ENCODE measurements at regions not wholly inside any gene's neighbourhood (a gene's known extent, or its start where the extent isn't known, plus 50 kb on each side); places are given as distances from the start of the nearest gene placed in this dataset.

DNA sequence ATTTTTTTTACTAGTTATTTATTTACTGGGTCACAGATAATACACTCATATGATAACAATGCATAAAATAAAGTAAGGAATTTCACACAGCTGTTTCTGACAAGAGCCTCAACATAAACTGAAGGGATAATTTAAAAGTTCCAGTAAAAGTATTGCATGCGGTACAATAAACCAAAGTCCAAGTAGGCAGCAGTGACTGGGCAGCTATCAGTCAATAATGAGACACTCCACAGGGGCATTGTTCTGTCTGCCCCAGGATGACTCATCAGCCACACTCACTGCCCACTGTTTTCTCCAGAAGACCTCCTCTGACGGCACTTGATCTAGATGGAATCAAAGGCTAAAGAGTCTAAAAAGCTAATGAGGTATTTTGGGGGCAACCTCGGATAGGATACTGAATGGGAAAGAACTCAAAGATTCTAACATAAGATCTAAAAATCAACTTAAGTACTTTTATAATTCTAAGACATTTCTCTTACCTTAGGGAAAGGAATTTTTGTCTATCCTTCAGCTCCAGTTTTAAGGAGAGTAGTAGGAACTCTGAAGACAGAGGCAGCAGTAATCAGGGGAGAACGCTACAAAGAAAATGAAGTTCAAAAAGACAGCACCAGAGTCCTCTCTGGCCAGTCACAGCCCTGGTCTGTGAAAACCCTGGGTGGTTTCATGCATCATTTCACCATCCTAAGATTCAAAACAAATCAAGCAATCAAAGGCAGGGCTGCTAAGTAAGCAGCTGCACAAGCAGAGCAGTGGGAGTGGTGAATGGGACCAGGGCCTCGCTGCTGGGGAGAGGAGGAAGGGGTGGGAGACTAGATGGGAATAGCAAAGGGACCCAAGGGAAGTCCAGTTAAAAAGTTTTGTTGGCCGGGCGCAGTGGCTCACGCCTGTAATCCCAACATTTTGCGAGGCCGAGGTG is 175.1 kb downstream of the AVL9 start:
- Histone ChIP-seq H3K27ac (ENCODE audit: low read depth, low read length) (peak overlapping the region; percentile 96), H3K9ac (ENCODE audit: low read length) (peak overlapping the region; percentile 60), H3K4me1 (ENCODE audit: control insufficient read depth in 1 of 2, insufficient read depth in 2 of 2, low read length in 2 of 2) (peaks cover 43 to 71% of the 10 kb centered on the region in 2 experiments), H3K9me3 (ENCODE audit: control insufficient read depth in 1 of 2, insufficient read depth in 1 of 2, low read depth in 1 of 2, low read length in 2 of 2) (no peaks in the 10 kb centered on the region), H3K27me3 (ENCODE audit: insufficient read depth, low read length) (no peaks in the 10 kb centered on the region), H3K4me2 (ENCODE audit: low read length) (peak overlapping the region; percentile 66), H3K9me2 (ENCODE audit: insufficient read depth) (no peaks in the 10 kb centered on the region; the same call in 1 of the 2 replicates), H3K79me2 (ENCODE audit: insufficient read depth, low read length) (no peaks in the 10 kb centered on the region), H3K36me3 (ENCODE audit: control insufficient read depth in 1 of 2, insufficient read depth in 2 of 2, low read length in 2 of 2) (no peaks in the 10 kb centered on the region), H3K4me3 (replicated peaks in 1 of 2; ENCODE audit: low read depth in 1 of 2, low read length in 2 of 2) (peak overlapping the region; percentile 10 to 42; a peak in 3 of 4 replicates), H2AFZ (ENCODE audit: low read depth, low read length, poor library complexity, severe bottlenecking) (no peak overlapping the region), H4K20me1 (ENCODE audit: insufficient read depth) (no peaks in the 10 kb centered on the region)
- CTCF ChIA-PET = interaction anchor here (0.6 to 2.7 kb wide), 3 partner anchors 10 to 573 kb away, joined by 3 to 10 read pairs (median 3); no protein-coding TSS in a partner anchor
- RAD21 ChIA-PET (ENCODE audit: low non-redundant PET in 1 of 2, low total read pairs in 2 of 2, uncharacterized antibody in 2 of 2, unreplicated experiment in 2 of 2) = no interaction called here
- BruUV-seq (replicated peaks) = TSS peak; percentile 82
- ATAC-seq = peak; percentile 70
- DNase-seq (ENCODE audit: low read depth, low spot score) = peak; percentile 84
- POLR2A ChIA-PET = interaction anchor here (1.2 to 3.5 kb wide), 3 partner anchors 9 to 175 kb away, joined by 4 to 24 read pairs (median 9); partner anchors contain the start of gene AVL9
- intact Hi-C loops (cut with micrococcal nuclease) = no loop called here
- TF ChIP-seq RAD21 (IDR thresholded peaks at IDR 0.05; ENCODE audit: low read depth) (peak; percentile 14; the same call in 1 of the 2 replicates), EZH2phosphoT487 (IDR thresholded peaks at IDR 0.05; ENCODE audit: borderline replicate concordance) (no peak), CBX3 (IDR thresholded peaks at IDR 0.05; ENCODE audit: low read depth) (peak; percentile 91), EGR1 (IDR thresholded peaks at IDR 0.05; ENCODE audit: low read depth) (0 out of 2 replicates have a peak, but pooled peaks have one; percentile 28), YY1 (IDR thresholded peaks at IDR 0.05; ENCODE audit: extremely low read depth, insufficient replicate concordance, low read depth, low read length) (no peak), POLR2AphosphoS5 (IDR thresholded peaks at IDR 0.05; ENCODE audit: low read depth, low read length) (peak; percentile 64; the same call in 1 of the 2 replicates), TCF7L2 (IDR thresholded peaks at IDR 0.05; ENCODE audit: borderline replicate concordance, extremely low read depth, insufficient read depth, insufficient read length) (peak; percentile 47), ZFX (IDR thresholded peaks at IDR 0.05) (no peak), ELF1 (IDR thresholded peaks at IDR 0.05; ENCODE audit: borderline replicate concordance, low read depth) (no peak), JUND (IDR thresholded peaks at IDR 0.05) (peak; percentile 97), EZH2 (IDR thresholded peaks at IDR 0.05) (no peak), FOSL1 (IDR thresholded peaks at IDR 0.05; ENCODE audit: low read depth) (peak; percentile 97), POLR2A (IDR thresholded peaks at IDR 0.05; ENCODE audit: borderline replicate concordance, extremely low read depth, insufficient read depth, insufficient read length) (no peak), ZNF274 (IDR thresholded peaks at IDR 0.05; ENCODE audit: low read depth, low read length) (no peak), SRF (IDR thresholded peaks at IDR 0.05; ENCODE audit: low read depth) (no peak), CEBPB (IDR thresholded peaks at IDR 0.05; ENCODE audit: low read depth) (peak; percentile 66; the same call in 1 of the 2 replicates), SIN3A (IDR thresholded peaks at IDR 0.05; ENCODE audit: low read depth) (peak; percentile 72), SP1 (IDR thresholded peaks at IDR 0.05; ENCODE audit: low read depth) (peak; percentile 90)
- TF ChIP-seq, protein P1, sequence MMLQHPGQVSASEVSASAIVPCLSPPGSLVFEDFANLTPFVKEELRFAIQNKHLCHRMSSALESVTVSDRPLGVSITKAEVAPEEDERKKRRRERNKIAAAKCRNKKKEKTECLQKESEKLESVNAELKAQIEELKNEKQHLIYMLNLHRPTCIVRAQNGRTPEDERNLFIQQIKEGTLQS (IDR thresholded peaks at IDR 0.05) = peak; percentile 65
- TF ChIP-seq, protein P2, sequence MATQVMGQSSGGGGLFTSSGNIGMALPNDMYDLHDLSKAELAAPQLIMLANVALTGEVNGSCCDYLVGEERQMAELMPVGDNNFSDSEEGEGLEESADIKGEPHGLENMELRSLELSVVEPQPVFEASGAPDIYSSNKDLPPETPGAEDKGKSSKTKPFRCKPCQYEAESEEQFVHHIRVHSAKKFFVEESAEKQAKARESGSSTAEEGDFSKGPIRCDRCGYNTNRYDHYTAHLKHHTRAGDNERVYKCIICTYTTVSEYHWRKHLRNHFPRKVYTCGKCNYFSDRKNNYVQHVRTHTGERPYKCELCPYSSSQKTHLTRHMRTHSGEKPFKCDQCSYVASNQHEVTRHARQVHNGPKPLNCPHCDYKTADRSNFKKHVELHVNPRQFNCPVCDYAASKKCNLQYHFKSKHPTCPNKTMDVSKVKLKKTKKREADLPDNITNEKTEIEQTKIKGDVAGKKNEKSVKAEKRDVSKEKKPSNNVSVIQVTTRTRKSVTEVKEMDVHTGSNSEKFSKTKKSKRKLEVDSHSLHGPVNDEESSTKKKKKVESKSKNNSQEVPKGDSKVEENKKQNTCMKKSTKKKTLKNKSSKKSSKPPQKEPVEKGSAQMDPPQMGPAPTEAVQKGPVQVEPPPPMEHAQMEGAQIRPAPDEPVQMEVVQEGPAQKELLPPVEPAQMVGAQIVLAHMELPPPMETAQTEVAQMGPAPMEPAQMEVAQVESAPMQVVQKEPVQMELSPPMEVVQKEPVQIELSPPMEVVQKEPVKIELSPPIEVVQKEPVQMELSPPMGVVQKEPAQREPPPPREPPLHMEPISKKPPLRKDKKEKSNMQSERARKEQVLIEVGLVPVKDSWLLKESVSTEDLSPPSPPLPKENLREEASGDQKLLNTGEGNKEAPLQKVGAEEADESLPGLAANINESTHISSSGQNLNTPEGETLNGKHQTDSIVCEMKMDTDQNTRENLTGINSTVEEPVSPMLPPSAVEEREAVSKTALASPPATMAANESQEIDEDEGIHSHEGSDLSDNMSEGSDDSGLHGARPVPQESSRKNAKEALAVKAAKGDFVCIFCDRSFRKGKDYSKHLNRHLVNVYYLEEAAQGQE (IDR thresholded peaks at IDR 0.05; ENCODE audit: low read depth) = no peak
- TF ChIP-seq, protein P3, sequence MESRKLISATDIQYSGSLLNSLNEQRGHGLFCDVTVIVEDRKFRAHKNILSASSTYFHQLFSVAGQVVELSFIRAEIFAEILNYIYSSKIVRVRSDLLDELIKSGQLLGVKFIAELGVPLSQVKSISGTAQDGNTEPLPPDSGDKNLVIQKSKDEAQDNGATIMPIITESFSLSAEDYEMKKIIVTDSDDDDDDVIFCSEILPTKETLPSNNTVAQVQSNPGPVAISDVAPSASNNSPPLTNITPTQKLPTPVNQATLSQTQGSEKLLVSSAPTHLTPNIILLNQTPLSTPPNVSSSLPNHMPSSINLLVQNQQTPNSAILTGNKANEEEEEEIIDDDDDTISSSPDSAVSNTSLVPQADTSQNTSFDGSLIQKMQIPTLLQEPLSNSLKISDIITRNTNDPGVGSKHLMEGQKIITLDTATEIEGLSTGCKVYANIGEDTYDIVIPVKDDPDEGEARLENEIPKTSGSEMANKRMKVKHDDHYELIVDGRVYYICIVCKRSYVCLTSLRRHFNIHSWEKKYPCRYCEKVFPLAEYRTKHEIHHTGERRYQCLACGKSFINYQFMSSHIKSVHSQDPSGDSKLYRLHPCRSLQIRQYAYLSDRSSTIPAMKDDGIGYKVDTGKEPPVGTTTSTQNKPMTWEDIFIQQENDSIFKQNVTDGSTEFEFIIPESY (IDR thresholded peaks at IDR 0.05; ENCODE audit: extremely low read depth, insufficient replicate concordance, low read length) = peak; percentile 26
- TF ChIP-seq, protein P4, sequence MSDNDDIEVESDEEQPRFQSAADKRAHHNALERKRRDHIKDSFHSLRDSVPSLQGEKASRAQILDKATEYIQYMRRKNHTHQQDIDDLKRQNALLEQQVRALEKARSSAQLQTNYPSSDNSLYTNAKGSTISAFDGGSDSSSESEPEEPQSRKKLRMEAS (IDR thresholded peaks at IDR 0.05) = peak; percentile 67
